Hematopoietic multipotent progenitor cell treated with erythropoietin and hydrocortisone succinate and interleukin-3 and kit ligand, for 8 days (in vitro differentiated cells): ENCODE measurements at regions not wholly inside any gene's neighbourhood (a gene's known extent, or its start where the extent isn't known, plus 50 kb on each side); places are given as distances from the start of the nearest gene placed in this dataset.
"Not testable (repeated sequence)": the region's sequence is repeated elsewhere in the genome, so short reads cannot be mapped to it uniquely, and the experiment has no call there.

Experiments
- DNase-seq: peaks from one replicate; pipeline ENCODE4 v3.0.0-alpha.2; 2015

DNA sequence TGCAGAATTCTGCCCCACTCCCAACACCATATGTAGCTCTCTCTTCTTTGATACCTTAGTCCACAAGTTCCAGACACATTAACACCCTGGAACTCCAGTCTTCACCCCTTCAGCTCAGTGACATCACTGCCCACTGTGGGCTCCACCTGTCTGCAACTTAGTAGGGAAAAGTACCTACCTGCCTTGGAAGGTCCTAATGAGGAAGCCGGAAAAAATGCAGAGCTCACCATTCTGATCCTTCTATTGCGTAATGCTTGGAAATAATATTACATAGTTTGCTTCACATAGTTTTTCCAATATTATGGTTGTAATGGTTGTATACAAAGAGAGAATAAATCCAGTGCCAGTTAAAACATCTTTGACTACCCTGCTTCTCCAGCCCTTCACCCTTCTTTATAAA, 738.4 kb downstream of the RNF144A start:
- DNase-seq: no peak

GRCh38 chr2:7657526-7657925, 740.3 kb downstream of the RNF144A start:
- not testable (repeated sequence) for DNase-seq

DNA sequence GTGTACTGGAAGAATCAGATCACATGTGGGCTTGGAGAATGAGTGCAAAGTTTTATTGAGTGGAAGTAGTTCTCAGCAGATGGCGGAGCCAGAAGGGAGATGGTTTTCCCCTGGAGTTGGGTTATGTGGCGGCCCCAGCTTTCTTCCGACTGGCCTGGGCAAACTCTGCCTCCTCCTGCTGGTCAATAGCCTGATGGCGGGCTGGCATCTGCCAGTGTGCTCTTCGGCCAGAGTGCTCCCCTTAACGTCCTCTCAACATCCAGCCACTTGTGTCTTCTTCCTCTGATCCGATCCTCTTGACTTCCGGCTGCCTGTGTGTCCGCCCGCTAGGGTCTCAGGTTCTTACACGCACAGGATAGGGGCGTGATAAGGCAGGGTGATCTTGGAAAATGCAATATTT, 741.3 kb downstream of the RNF144A start:
- no peak for DNase-seq

GRCh38 chr2:7660816-7661215, 743.6 kb downstream of the RNF144A start:
- DNase-seq: no peak

DNA sequence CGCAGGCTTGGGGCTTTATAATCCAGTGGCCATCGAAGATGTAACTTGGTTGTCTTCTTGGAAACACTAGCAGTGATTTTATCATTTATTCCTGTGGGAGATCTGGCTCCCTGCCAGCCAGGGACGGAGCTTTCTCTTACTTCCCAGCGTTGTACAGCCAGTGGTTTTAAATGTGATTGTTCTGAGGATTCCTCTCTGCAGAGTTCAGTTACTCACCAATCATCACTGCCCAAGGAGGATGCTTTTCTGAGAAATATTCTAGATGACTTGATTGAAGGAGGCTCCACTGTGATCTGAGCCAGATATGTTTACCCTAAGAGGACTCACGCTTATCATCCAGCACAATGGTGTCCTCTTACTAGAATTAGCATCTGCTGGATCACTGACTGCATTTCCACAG, 744.3 kb downstream of the RNF144A start:
- no peak for DNase-seq

DNA sequence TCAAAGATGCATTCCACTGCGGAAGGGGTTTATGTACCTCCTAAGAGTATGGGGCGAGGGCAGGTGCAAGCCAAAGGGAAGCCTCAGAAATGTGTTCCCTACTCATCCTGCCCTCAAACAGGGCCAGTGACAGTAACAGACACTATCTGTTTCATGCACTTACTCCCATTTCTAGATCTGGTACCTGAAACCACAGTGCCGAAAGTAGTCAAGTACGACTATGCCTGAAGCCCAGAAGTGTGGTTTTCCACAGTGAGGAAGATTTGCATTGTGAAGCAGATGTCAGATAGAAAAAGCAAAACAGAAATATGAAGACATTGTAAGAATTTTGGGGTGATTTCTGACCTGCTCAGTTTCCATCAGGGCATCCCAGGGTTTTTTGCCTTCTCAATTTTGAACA, 748.7 kb downstream of the RNF144A start:
- no peak for DNase-seq

DNA sequence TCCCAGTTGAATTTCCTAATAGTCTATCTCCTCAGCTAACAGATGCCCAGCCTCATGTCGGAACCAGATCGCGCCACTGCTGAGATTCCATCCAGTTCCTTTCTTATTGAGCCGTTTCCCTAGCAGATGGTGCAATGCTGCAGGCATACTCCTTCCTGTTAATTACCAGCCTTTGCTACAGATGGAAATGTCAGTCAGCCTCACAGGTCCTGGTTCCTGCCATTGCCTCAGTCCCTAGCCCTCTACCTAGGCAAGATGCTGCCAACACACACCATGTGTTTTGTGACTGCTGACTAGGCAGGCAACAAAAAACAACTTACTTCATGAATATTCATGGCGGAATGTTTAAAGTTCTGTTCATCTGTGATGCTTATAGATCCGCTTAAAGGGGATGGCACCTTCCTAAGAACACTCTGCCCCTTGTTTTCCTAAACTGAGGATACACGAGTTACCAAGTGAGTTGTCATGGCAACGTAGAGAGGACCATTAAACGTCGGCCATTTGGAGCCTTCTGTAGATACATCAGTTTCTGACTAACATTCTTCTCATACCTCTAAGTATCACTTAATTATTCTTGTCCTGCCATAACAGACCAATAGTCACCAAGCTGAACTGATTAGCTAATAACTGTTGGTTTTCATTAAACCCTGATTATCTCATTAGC, 749.5 kb downstream of the RNF144A start:
- no peak for DNase-seq

GRCh38 chr2:7667260-7667757, 750.1 kb downstream of the RNF144A start:
- DNase-seq: no peak

GRCh38 chr2:7670905-7671641, 753.9 kb downstream of the RNF144A start:
- DNase-seq: no peak

GRCh38 chr2:7672027-7672684, 754.9 kb downstream of the RNF144A start:
- DNase-seq: peak; percentile 51

DNA sequence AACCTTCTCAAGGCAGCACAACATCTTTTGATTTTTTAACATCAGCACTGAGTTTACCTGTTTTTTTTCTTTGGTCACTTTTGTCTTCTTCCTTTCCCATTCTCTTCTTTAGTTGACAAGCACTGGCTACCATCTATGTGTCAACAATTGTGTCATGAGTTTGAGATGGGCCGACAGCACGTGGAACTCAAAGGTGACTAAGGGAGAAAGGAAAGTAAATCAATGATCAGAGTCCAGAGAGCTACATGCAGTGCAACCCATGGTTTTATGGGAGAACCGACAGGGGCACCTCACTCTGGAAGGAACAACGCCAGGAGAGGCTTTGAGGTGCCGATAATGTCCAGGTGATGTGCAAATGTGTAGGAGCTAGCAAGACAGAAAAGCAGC, 755.5 kb downstream of the RNF144A start:
- DNase-seq: no peak

- DNase-seq: no peak
Observed at GRCh38 chr2:7673101-7673500, 755.9 kb downstream of the RNF144A start.

DNA sequence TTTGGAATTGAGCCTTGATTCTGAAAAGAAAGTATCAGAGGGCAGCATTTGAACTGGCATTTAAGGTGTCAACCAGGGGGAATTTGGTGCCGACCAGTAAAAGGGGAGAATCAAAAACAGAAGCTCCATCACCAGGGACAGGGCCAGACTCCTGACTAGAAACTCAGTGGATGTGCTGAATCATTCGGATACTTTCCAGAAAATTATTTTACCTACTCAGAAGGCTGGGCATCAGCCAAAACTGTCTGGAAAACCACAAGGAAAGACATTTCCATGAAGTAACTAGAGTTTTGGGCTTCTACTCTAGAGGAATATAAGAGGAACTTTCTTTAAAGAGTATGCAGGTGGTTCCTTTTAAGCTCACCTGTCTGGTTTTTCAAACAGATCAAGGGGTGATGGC, 756.6 kb downstream of the RNF144A start:
- no peak for DNase-seq

- DNase-seq: no peak
Observed at GRCh38 chr2:7674606-7675005, 757.4 kb downstream of the RNF144A start.

- DNase-seq: no peak
Observed at GRCh38 chr2:7676714-7677113, 759.5 kb downstream of the RNF144A start.

- DNase-seq: no peak
Observed at GRCh38 chr2:7681881-7682461, 764.8 kb downstream of the RNF144A start.

GRCh38 chr2:7683196-7683595, 766.0 kb downstream of the RNF144A start:
- DNase-seq: no peak

GRCh38 chr2:7683708-7684107, 766.5 kb downstream of the RNF144A start:
- DNase-seq: no peak

DNA sequence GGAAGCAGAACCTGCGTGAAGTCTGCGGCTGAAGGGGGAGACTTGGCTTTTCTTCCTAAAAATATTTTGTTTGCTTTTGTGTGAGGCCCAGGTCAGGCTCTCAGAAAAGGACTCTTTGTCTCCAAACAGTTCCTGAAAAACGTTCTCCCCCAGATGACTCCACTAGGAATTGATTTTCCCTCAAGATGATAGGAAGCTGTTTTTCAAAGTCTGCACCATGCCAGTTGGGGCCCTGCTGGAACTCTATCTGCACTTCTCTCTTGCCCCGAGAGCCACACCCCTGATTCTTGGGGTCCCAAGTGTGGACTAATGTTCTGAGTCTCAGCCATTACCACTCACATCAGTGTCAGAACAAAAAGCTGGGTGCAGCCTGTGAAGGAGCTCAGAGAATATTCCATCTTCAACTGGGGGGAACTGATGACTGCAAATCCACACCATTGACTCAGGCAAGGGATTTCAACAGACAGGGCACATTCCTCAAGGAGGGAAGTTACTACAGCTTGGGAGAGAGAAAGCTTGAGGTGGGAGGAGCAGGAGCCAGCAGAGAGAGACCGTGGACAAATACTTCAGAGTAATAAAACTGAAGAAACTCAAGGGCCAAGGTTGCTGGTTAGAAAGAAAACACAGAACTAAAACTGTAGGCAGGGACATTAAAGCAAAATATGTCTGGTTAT, 768.3 kb downstream of the RNF144A start:
- DNase-seq: no peak

- no peak for DNase-seq
Observed at GRCh38 chr2:7686016-7686385, 768.8 kb downstream of the RNF144A start.

GRCh38 chr2:7691961-7692656, 774.9 kb downstream of the RNF144A start:
- DNase-seq: no peak

DNA sequence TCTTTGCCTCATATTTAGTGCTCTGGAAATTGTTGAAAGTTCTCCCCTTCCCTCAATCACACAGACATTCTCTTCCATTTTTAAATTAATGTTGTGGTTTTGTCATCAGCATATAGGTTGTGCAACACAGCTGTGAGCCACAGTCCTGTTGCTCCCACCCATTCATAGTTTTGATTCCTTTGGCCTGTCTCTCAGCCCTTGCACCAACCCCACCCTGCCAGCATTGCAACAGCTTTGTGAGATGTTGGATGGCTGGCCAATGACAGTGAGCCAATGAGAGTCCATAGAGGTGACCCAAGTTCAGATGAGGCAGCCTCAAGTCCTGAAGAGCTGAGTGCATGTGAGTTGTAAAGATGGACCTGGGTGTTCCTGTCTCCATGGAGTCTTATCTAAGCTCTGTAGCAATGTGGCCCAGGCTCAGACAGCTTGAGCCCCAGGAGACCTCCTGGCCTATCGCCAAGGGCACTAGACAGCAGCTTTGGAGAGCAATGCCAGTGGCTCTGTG, 775.5 kb downstream of the RNF144A start:
- DNase-seq: no peak
